ENCODE measurements at regions not wholly inside any gene's neighbourhood (a gene's known extent, or its start where the extent isn't known, plus 50 kb on each side); places are given as distances from the start of the nearest gene placed in this dataset.

- no peak for TF ChIP-seq YY1 (IDR thresholded peaks at IDR 0.05; ENCODE audit: insufficient read depth, insufficient read length)
- TF ChIP-seq ZNF274 (IDR thresholded peaks at IDR 0.05; ENCODE audit: low read depth, low read length): no peak
- TF ChIP-seq SUZ12 (IDR thresholded peaks at IDR 0.05; ENCODE audit: extremely low read depth, insufficient read depth, insufficient read length): no peak
These were observed 665.8 kb downstream of the SORCS1 start for GRCh38 chr10:106498675-106499074.

Measured in NT2/D1 (cell line).